IgD-negative memory B cell (primary cell): ENCODE measurements at regions not wholly inside any gene's neighbourhood (a gene's known extent, or its start where the extent isn't known, plus 50 kb on each side); places are given as distances from the start of the nearest gene placed in this dataset.

Experiments
- H3K27ac Mint-ChIP-seq, 3 donors: one replicate each; pipeline ENCODE4 v1.8.0; 2020 to 2022; ENCODE audit warnings: mild to moderate bottlenecking in 3 of 3, mixed read lengths in 3 of 3, moderate library complexity in 1 of 3
- H3K27me3 Mint-ChIP-seq: one replicate; pipeline ENCODE4 v1.8.0; 2021; ENCODE audit warnings: mixed read lengths
- H3K36me3 Mint-ChIP-seq: one replicate; pipeline ENCODE4 v1.8.0; 2020; ENCODE audit warnings: mild to moderate bottlenecking, mixed read lengths
- H3K4me1 Mint-ChIP-seq, 3 donors: one replicate each; pipeline ENCODE4 v1.8.0; 2020 to 2022; ENCODE audit warnings: mixed read lengths in 3 of 3, mild to moderate bottlenecking in 1 of 3
- H3K4me3 Mint-ChIP-seq, 4 donors: one replicate each; pipeline ENCODE4 v1.8.0; 2020 to 2022; ENCODE audit warnings: mild to moderate bottlenecking in 4 of 4, mixed read lengths in 4 of 4, moderate library complexity in 3 of 4
- H3K9me3 Mint-ChIP-seq, 3 donors: one replicate each; pipeline ENCODE4 v1.8.0; 2020 to 2021; ENCODE audit warnings: mixed read lengths in 3 of 3, mild to moderate bottlenecking in 1 of 3

DNA sequence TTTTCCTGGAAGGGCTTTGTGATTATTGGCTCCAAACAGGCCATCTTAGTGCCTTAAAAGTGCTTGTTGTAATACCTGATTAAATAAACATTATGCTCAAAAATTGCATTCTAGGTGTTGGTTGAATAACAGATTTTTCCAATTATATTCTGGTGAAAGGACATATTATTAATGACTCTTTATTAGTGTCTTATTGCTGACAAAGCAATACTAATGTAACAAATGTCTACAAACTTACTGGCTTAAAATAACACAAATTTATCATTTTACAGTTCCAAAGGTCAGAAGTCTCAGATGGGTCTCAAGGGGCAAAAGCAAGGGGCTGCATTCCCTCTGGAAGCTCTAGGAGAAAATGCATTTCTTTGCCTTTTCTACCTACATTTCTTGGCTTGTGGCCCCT, 86.9 kb upstream of the CPM start:
- peaks cover 0 to 7% (median 4%) of the 10 kb centered on the region in 3 donors for H3K9me3 Mint-ChIP-seq
- H3K36me3 Mint-ChIP-seq = no peaks in the 10 kb centered on the region
- H3K27me3 Mint-ChIP-seq = no peaks in the 10 kb centered on the region
- no peak overlapping the region for H3K4me3 Mint-ChIP-seq
- H3K4me1 Mint-ChIP-seq = no peaks in the 10 kb centered on the region
- no peak overlapping the region for H3K27ac Mint-ChIP-seq

DNA sequence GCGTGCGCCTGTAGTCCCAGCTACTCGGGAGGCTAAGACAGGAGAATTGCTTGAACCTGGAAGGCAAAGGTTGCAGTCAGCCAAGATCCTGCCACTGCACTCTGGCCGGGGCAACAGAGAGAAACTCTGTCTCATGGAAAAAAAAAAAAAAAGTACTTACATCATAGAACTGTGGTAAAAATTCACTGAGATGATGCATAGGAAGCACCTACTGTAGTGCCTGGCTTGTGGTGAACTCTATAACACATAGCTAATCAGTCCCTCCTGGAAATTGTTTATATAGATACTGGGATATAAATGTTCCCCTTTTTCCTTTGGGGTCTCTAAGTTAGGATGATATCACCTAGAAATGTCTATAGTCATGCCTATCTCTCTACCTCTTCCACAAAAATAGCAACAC, 89.7 kb upstream of the CPM start:
- peaks cover 0 to 7% (median 4%) of the 10 kb centered on the region in 3 donors for H3K9me3 Mint-ChIP-seq
- no peak overlapping the region for H3K4me3 Mint-ChIP-seq
- H3K4me1 Mint-ChIP-seq = no peaks in the 10 kb centered on the region
- no peak overlapping the region for H3K27ac Mint-ChIP-seq
- H3K36me3 Mint-ChIP-seq = no peaks in the 10 kb centered on the region
- peaks cover 2% of the 10 kb centered on the region for H3K27me3 Mint-ChIP-seq

DNA sequence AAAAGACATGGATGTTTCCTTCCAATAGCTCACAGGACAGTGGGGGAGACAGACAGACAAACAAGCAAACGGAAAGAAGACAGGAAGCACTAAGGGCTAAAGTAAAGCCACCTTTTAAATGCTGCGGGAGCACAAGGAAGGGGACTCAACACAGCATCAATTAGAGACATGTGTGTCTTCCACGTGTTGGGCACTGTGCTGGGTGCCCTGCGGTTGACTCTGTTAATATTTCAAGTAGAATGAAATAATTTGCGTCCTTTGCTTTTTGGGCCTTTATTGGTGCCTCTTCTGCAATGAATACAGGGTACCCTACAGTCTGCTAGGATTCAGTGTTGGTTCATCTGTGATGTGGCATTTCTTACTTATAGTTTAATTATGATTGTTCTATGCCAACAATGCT, 90.9 kb upstream of the CPM start:
- Mint-ChIP-seq H3K9me3 (peaks cover 0 to 7% (median 4%) of the 10 kb centered on the region in 3 donors), H3K36me3 (no peaks in the 10 kb centered on the region), H3K27ac (no peak overlapping the region), H3K27me3 (peaks cover 3% of the 10 kb centered on the region), H3K4me1 (no peaks in the 10 kb centered on the region), H3K4me3 (no peak overlapping the region)

DNA sequence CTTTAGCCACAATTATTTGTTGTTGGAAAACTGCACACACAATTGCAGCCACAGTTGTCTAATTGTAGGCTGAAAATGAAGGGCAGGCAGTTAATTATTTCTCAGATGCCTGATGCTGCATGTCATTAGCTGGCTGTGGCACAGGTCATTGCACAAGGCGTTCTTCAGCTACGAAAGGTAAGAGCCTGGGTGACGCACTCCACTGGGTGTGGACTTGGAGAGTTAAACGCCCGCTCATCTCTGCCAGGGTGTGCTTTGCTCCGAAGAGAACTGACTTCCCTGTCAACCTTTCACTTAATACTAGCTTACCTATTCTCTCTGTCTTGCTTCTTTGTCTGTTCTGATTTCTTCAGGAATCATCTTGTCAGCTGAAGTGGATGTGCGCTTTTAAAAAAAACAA, 91.4 kb upstream of the CPM start:
- Mint-ChIP-seq H3K4me3 (no peak overlapping the region), H3K27ac (no peak overlapping the region), H3K36me3 (no peaks in the 10 kb centered on the region), H3K27me3 (peaks cover 3% of the 10 kb centered on the region), H3K9me3 (peaks cover 0 to 7% (median 4%) of the 10 kb centered on the region in 3 donors), H3K4me1 (no peaks in the 10 kb centered on the region)

DNA sequence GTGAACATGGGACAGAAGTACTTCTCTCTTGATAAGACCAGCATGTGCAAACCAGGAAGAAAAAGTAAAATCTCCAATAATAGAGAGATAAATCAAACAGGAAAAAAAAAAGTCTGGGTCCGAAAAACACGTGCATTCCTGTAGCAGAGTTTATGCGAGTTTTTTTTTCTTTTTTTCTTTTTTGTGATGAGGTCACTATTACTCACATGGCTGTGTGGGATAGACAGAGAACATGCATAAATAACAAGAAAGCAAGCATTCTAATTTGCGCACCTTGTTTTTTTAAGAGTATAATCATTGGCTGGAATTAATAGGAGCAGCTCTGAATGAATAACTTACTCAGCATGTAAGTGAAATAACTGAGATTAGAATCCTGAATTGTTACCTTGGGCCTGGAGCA, 91.9 kb upstream of the CPM start:
- no peaks in the 10 kb centered on the region for H3K36me3 Mint-ChIP-seq
- no peak overlapping the region for H3K4me3 Mint-ChIP-seq
- peaks cover 3% of the 10 kb centered on the region for H3K27me3 Mint-ChIP-seq
- peaks cover 0 to 4% (median 3%) of the 10 kb centered on the region in 3 donors for H3K9me3 Mint-ChIP-seq
- H3K27ac Mint-ChIP-seq = no peak overlapping the region
- H3K4me1 Mint-ChIP-seq = no peaks in the 10 kb centered on the region

DNA sequence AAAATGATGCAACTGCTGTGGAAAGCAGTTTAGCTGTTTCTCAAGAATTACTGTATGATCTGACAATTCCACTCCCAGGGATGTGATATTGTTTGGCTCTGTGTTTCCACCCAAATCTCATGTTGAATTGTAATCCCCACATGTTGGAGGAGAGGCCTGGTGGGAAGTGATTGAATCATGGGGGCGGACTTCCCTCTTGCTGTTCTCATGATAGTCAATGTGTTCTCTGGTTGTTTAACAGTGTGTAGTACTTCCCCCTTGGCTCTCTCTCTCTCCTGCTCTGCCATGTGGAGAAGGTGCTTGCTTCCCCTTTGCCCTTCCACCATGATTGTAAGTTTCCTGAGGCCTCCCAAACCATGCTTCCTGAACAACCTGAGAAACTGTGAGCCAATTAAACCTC, 93.4 kb upstream of the CPM start:
- Mint-ChIP-seq H3K4me1 (no peaks in the 10 kb centered on the region), H3K27ac (no peak overlapping the region), H3K36me3 (no peaks in the 10 kb centered on the region), H3K27me3 (peaks cover 3% of the 10 kb centered on the region), H3K9me3 (no peaks in the 10 kb centered on the region), H3K4me3 (no peak overlapping the region)

DNA sequence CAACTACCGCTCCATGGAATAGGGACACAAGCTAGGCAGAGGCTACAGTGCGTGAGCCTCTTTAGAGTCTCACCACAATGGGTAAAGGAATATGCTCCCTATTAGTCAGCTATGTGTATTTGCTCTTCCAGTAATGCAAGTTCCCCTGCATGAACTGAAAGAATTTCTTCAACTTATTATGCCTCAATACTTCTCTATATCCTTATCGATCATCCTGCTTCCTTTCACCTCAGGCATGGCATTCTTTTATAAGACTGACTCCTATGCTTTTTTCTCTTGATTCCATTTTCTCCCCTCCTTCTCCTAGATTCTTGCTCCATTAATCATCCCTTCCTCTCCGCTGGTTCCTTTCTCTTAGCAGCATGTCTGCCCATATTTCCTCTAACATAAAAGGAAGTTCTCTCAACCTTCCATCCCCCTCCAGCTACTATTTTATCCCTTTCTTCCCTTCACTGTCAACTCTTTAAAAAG, 94.5 kb upstream of the CPM start:
- Mint-ChIP-seq H3K4me3 (no peak overlapping the region), H3K36me3 (no peaks in the 10 kb centered on the region), H3K9me3 (no peaks in the 10 kb centered on the region), H3K4me1 (no peaks in the 10 kb centered on the region), H3K27me3 (peaks cover 3% of the 10 kb centered on the region), H3K27ac (no peak overlapping the region)

DNA sequence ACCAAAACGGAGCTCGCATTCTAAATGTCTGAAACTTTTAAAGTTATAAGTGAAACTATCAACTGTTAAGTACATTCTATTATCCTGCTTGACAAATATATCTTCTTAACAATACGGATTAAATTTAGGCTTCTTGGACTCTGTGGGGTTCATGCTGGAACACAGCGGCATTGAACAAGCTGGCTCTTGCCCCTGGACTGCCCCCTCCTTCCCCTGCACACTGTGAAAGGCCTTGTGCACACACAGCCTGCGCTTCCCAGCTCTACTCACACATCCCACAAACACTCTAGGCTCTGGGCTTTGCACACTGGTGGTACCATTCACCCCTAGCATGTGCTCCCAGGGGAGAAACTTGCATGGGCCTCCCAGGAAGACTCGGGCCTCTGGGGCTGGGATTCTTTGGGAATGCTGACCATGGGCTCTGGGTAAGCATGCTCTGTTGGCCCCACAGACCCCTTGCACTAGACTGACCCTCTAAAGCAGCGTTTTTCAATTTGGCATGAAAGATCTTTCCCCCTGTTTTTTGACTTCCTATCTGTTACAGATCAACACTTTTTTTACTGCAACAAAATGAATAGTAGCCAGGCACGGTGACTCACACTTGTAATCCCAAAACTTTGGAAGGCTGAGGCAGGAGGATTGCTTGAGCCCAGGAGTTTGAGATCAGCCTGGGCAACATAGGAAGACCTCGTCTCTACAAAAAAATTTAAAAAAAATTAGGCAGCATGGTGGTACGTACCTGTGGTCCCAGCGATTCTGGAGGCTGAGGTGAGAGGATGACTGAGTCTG, 96.2 kb upstream of the CPM start:
- peaks cover 0 to 2% (median 0%) of the 10 kb centered on the region in 3 donors for H3K4me1 Mint-ChIP-seq

DNA sequence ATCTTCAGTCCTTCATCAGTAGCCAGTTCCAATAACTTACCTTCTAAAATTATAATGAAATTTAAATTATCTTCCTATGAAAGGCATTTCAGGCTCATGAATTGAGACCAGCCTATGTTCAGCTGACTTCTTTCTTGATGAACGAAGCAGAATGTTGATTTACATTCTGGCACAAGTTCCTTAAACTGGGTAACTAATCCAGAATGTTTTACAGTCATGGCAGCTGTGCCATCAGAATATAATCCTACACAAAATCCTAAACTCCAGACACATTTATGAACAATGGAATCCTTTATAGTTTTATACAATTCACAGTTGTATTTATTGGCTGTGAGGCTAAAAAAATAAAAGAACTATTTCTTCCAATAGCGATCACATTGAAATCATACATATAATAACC, 97.3 kb upstream of the CPM start:
- H3K4me3 Mint-ChIP-seq = no peak overlapping the region
- H3K4me1 Mint-ChIP-seq = peaks cover 0 to 2% (median 0%) of the 10 kb centered on the region in 3 donors
- no peaks in the 10 kb centered on the region for H3K9me3 Mint-ChIP-seq
- H3K36me3 Mint-ChIP-seq = no peaks in the 10 kb centered on the region
- peaks cover 3% of the 10 kb centered on the region for H3K27me3 Mint-ChIP-seq
- H3K27ac Mint-ChIP-seq = no peak overlapping the region

More for the DNA sequence above, 96.2 kb upstream of the CPM start:
- Mint-ChIP-seq H3K27me3 (peaks cover 3% of the 10 kb centered on the region), H3K9me3 (no peaks in the 10 kb centered on the region), H3K27ac (no peak overlapping the region), H3K4me3 (no peak overlapping the region), H3K36me3 (no peaks in the 10 kb centered on the region)

DNA sequence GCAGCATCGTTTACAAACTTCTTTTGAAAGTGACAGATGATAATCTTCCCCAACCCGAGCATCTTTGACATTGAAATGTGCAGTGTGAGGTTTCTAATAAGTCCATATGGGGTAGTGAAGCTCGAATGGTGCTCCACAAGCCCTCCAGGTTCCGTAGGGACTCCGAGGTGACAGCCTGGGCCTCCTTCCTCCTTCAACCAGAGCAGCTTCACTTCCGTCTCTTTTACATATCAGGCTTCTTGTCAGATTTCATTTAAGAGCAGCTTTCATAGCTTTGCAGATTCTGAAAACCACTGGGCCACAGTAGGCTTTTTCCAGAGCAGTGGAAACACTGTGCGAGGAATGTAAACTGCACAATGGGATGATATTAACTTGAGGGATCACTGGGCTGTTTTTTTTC, 103.6 kb upstream of the CPM start:
- no peaks in the 10 kb centered on the region for H3K27me3 Mint-ChIP-seq
- H3K4me1 Mint-ChIP-seq = peaks cover 0 to 3% (median 0%) of the 10 kb centered on the region in 3 donors
- no peak overlapping the region for H3K27ac Mint-ChIP-seq
- peaks cover 0 to 2% (median 1%) of the 10 kb centered on the region in 3 donors for H3K9me3 Mint-ChIP-seq
- H3K4me3 Mint-ChIP-seq = no peak overlapping the region
- no peaks in the 10 kb centered on the region for H3K36me3 Mint-ChIP-seq

DNA sequence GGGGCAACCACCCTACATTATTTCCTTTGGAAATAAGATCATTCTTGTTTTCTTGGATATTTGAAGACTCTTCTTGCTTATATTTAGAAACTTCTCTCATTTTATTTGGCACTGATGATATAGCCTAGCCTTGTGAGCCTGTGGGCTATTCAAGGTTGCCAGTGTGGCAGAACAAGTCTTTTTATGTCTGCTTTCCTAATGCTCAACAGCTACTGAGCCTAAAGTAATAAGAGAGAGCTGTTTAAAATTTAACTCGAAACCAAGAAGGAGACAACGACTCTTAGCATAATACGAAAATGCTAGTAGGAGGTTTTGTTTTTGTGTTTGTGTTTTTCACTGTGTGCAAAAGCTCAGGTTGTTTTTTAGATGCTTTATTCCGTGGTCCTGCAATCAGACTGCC, 104.0 kb upstream of the CPM start:
- Mint-ChIP-seq H3K4me1 (peaks cover 0 to 3% (median 0%) of the 10 kb centered on the region in 3 donors), H3K36me3 (no peaks in the 10 kb centered on the region), H3K27ac (no peak overlapping the region), H3K27me3 (no peaks in the 10 kb centered on the region), H3K4me3 (no peak overlapping the region), H3K9me3 (peaks cover 0 to 2% (median 1%) of the 10 kb centered on the region in 3 donors)

DNA sequence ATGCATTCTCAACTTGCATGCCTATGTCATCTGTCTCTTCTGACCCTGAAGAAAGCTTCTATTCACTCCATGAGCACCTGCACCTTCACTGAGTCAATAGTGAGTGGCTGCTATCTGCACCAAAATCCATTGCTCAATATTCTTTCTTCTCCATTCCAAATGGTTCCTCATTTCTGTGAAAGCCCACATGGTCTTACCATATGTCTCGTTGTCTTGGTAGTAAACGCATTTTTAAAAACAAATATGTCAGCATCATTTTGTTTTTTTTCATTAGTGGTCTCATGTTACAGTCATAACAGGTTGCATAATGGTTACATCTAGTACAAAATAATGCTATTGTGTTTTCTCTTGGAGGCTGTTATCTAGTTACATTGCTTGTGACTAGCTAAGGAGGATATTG, 106.9 kb upstream of the CPM start:
- Mint-ChIP-seq H3K27ac (no peak overlapping the region), H3K4me1 (peaks cover 0 to 1% (median 0%) of the 10 kb centered on the region in 3 donors), H3K27me3 (no peaks in the 10 kb centered on the region), H3K36me3 (peaks cover under 1% of the 10 kb centered on the region), H3K9me3 (peaks cover 0 to 2% (median 1%) of the 10 kb centered on the region in 3 donors), H3K4me3 (no peak overlapping the region)

DNA sequence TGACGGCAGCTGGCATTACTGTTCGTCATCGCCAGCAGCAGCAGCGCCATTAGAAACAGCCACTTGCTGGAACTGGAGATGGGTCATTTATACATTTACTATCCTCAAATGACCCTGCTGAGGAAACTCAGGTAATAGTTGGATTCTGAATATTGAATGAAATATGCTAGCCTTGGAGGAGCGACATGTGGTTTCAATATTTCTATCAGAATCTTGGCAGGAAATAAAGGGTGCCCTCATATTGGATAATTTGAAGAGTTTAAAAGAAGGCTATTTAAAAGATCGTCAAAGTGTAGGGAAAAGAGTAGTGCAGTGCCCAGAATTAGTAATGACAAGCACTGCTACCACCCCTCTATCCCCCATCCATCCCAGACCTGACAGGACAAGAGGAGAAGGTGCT, 109.6 kb upstream of the CPM start:
- peaks cover 0 to 6% (median 1%) of the 10 kb centered on the region in 3 donors for H3K4me1 Mint-ChIP-seq
- no peak overlapping the region for H3K27ac Mint-ChIP-seq
- H3K9me3 Mint-ChIP-seq = peaks cover 0 to 2% (median 1%) of the 10 kb centered on the region in 3 donors
- H3K4me3 Mint-ChIP-seq = no peak overlapping the region
- H3K36me3 Mint-ChIP-seq = peaks cover 2% of the 10 kb centered on the region
- H3K27me3 Mint-ChIP-seq = peaks cover 2% of the 10 kb centered on the region

DNA sequence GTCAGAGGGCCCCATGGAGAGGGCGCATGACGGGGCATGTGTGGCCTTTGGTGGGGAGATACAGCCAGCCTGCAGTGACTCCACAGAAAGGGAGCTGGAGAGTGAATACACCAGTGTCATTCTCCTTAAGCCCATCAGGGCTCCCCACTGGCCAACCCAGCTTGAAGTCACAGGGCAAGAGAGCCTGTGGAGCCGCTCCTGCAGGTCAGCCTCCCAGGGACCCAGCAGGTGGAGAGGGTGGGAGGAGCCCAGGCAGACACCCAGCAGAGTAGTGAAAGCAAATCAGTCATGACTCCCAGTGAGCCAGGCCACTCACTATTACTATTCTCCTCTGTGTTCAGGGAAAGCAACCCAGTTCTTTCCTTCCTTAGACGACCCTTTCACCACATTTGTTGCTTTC, 110.0 kb upstream of the CPM start:
- Mint-ChIP-seq H3K36me3 (peaks cover 2% of the 10 kb centered on the region), H3K9me3 (peaks cover 0 to 2% (median 0%) of the 10 kb centered on the region in 3 donors), H3K27ac (no peak overlapping the region), H3K4me3 (no peak overlapping the region), H3K4me1 (peaks cover 0 to 6% (median 0%) of the 10 kb centered on the region in 3 donors), H3K27me3 (peaks cover 3% of the 10 kb centered on the region)

DNA sequence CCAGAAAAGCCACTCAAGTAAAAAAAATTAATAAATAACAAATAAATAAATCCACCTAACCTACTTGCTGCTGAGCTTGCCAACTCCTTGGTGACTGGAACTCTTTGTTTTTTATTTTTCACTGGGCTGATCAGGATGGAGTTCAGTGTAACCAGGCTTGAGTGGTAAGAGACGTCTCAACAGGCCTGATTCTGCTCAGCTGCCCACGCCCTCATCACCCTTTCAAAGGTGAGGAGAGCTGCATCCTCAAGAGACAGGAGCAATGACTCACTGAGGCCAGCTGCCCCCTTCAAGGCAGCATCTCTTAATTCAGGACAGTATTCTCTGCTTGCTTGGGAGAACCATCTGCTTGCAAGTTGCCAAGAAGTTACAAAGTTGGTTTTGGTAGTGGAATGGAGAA, 111.9 kb upstream of the CPM start:
- no peak overlapping the region for H3K27ac Mint-ChIP-seq
- H3K4me1 Mint-ChIP-seq = peaks cover 0 to 6% (median 0%) of the 10 kb centered on the region in 3 donors
- H3K9me3 Mint-ChIP-seq = no peaks in the 10 kb centered on the region
- peaks cover 6% of the 10 kb centered on the region for H3K27me3 Mint-ChIP-seq
- H3K4me3 Mint-ChIP-seq = no peak overlapping the region
- peaks cover 2% of the 10 kb centered on the region for H3K36me3 Mint-ChIP-seq

DNA sequence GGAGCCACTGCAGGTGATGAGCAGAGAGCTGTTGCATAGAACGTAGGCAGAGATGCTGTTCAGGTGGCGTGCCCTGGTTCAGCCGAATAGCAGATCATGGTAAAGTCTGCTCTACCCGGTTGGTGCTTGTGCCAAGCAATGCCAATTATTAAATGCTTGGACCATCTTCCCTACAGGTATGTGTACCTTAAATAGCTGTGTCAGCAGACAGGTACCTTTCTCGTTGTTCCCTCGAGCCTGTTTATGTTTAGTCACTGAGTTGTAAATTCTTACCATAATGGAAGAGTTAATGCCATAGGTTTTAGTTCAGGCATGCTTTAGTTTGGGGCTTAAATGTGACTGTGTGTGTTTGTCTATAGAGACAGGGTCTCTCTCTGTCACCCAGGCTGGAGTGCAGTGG, 112.5 kb upstream of the CPM start:
- no peak overlapping the region for H3K27ac Mint-ChIP-seq
- H3K27me3 Mint-ChIP-seq = peaks cover 10% of the 10 kb centered on the region
- no peaks in the 10 kb centered on the region for H3K9me3 Mint-ChIP-seq
- peaks cover 0 to 6% (median 0%) of the 10 kb centered on the region in 3 donors for H3K4me1 Mint-ChIP-seq
- no peak overlapping the region for H3K4me3 Mint-ChIP-seq
- H3K36me3 Mint-ChIP-seq = peaks cover 2% of the 10 kb centered on the region
